NCI-H460 (cell line): ENCODE measurements at regions not wholly inside any gene's neighbourhood (a gene's known extent, or its start where the extent isn't known, plus 50 kb on each side); places are given as distances from the start of the nearest gene placed in this dataset.
A peak's percentile ranks its signal among the peaks of the same experiment; 100 is the strongest.
"Not testable (repeated sequence)": the region's sequence is repeated elsewhere in the genome, so short reads cannot be mapped to it uniquely, and the experiment has no call there.

ENCODE experiments used
- DNase-seq: peaks from one replicate; pipeline ENCODE4 v3.0.0-alpha.2; 2016; ENCODE audit warnings: low read depth; ENCODE audit errors: extremely low read depth

DNA sequence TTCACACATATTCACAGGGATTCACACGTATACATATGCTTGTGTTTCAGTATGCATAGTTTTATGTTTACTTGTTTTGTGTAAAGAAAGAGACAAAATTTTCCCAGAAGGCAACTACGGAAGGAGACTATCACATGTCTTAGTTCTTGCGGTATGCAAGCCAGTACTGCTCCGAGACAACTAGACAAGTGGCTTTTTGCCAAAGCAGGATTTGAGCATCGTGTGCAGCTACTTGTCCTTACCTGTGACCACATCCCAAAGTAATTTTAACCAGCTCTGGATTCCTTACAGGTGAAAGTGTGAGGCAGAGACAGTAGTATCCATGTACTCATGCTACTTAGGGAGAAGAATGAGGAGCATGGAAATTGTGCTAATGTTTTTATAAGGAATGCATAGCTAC is 591.4 kb upstream of the NR2F2 start:
- no peak for DNase-seq

- no peak for DNase-seq
Measured at GRCh38 chr15:95741830-95742229, 588.7 kb upstream of the NR2F2 start.

- DNase-seq, result no peak
Measured at GRCh38 chr15:95742256-95742655, 588.2 kb upstream of the NR2F2 start.

GRCh38 chr15:95742836-95743235 is 587.7 kb upstream of the NR2F2 start:
- DNase-seq, result no peak

DNA sequence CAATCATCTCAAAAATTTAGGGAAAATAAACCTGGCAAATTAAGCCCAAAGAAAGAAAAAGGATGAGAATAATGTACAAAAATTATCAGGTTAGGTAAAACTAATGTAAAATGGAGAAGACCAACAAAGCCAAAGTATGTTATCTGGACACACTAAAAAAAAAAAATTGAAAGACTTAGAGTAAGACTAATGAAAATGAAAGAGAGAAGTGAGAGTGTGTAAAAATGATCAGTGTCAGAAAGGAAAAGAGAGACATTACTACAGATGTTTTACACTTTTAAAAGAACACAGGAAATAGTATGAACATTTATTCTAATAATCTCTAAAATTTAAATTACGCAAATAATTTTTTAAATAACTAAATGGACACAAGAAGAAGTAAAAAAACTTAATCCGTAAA is 573.3 kb upstream of the NR2F2 start:
- no peak for DNase-seq

GRCh38 chr15:95758451-95758850 is 572.0 kb upstream of the NR2F2 start:
- DNase-seq, result no peak

GRCh38 chr15:95758851-95759250 is 571.6 kb upstream of the NR2F2 start:
- DNase-seq, result no peak

GRCh38 chr15:95760508-95760907 is 570.0 kb upstream of the NR2F2 start:
- DNase-seq, result peak; percentile 23

DNA sequence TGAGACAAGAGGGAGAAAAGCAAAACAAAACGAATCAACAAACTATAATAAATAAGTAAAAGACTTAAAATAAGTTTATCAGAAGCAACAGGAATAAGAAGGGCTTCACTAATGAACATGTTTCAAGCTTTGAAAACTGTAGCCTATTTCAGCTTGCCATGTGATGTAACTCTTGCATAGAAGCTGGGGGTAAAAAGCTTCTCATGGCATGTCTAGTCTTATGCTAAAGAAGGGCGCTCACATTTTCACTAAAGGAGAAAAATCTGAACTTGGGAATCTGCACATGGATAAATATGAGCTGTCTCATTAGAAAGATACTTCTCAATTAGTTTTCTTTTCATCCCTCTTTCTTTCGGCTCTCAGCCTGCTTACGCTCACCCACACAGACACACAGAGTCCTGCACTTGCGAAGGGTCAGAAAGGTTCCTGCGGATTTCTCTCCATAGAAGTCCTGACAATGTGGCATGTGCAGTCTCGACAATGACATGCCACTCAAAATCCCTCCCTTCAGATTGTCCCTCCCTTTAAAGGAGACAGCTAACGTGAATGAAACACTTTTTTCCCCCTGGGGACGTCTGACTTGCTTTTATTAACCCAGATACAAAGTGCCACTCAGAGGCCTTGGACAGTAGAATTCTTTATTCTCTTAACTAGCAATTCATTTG is 568.9 kb upstream of the NR2F2 start:
- no peak for DNase-seq

DNA sequence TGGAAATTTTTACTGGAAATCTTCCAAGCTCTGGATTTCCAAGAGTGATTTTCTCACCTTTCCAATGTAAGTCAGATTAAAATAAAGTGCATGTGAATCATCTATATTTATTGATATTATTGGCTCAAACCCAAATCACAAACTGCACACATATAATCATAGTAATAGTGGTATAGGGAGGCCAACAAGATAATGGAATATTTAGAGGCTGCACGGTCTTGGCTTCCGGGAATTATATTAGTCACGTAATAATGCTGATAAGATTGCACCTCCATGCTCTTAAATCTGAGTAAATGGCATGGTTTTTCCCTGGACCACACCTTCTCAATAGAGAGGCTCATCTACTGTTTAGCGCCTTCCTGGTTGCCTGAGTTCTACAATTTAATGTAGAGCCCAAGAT is 567.1 kb upstream of the NR2F2 start:
- no peak for DNase-seq

DNA sequence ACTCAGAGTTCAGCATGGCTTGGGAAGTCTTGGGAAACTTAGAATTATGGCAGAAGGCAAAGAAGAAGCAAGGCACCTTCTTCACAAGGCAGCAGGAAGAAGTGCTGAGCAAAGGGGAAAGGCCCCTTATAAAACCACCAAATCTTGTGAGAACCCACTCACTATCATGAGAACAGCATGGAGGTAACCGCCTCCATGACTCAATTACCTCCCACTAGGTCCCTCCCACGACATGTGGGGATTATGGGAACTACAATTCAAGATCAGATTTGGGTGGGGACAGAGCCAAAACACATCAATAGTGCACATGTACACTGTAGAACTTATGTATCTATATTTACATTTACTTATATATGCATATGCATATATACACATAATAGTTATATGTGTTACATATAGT is 565.3 kb upstream of the NR2F2 start:
- no peak for DNase-seq

GRCh38 chr15:95770196-95770595 is 560.3 kb upstream of the NR2F2 start:
- no peak for DNase-seq

GRCh38 chr15:95772982-95773381 is 557.5 kb upstream of the NR2F2 start:
- no peak for DNase-seq

DNA sequence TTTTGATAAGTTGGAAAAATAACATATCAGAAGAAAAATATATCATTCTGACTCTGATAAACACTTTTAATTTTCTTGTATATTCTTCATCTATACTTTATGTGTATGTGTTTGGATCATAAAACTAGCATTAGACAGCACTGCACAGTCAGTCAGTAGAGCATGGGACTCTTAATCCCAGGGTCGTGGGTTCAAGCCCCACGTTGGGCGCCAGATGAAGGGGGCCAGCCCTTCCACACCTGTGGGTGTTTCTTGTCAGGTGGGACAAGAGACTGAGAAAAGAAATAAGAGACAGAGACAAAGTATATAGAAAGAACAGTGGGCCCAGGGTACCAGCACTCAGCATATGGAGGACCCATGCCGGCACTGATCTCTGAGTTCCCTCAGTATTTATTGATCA is 546.0 kb upstream of the NR2F2 start:
- DNase-seq, result no peak

GRCh38 chr15:95785276-95785675 is 545.2 kb upstream of the NR2F2 start:
- not testable (repeated sequence) for DNase-seq

GRCh38 chr15:95793231-95793630 is 537.3 kb upstream of the NR2F2 start:
- no peak for DNase-seq

GRCh38 chr15:95795386-95795785 is 535.1 kb upstream of the NR2F2 start:
- no peak for DNase-seq

DNA sequence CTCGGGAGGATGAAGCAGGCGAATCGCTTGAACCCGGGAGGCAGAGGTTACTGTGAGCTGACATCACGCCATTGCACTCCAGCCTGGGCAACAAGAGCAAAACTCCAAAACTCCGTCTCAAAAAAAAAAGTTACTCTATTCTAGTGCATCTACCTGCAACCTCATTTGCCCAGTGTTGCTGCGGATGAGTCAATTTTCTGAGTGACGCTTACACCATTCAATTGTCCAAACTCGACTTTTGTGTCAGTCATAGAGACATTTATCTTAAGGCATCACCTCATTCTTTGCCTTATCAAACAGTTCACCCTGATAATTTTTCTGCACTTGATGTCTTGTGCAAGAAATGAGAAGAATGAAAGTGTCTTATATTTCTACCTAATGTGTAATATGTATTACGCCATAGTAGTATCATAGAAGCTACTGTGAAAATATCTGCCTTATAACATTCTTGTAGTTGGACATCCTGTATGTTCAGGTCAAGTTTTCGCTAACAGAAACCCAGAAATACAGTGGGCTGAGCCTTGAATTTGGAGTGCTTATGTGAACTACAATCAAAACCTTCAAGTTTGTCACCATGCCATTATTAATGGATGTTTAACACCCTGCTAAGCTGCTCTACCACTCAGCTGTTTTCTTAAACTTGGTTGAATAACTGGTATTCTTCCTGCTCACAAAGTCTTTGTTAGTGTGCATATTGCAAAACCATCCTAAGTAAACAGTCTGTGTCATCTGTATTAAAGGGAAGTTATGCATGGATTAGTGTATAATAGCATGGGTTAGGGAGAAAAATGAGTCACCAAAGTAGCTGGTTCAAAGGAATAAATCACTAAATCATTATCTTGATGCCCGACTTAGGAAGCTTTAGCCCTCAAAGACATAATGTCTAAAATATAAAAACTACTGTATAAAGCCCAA is 531.0 kb upstream of the NR2F2 start:
- DNase-seq, result peak; percentile 42

DNA sequence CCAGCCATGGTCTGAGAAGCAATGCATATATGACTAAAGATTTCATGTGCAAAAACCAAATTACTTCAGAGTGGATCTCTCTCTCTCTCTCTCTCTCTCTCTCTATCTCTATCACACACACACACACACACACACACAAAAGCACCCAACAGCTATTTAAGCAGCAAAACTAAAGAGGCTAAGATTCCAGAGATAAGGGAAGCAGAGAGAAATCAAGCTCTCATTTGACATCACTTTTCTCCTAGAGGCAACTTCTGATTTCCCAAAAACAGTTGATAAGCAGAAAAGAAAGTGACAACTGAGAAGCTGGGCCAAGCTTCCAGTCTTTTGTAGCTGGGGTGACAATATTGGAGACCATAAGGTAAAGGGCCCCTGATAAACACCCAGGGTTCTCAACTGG is 526.0 kb upstream of the NR2F2 start:
- no peak for DNase-seq

DNA sequence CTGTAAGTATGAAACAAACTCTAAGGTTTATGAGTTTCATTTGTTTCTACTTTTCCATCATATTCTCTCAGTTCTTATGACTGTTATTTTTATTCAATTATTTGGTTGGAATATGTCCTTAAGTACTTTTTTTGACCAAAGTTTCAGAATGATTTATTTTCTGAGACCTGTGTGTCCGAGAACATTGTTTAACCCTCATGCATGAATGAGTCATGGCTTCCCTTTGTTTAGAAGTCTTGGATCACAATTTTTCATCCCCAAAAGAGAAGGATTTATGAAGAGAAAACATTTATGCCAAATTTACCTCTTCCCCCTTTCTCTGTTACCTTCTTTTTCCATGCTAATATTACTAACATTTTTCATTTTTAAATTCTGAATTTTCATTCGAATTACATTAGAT is 518.0 kb upstream of the NR2F2 start:
- no peak for DNase-seq

DNA sequence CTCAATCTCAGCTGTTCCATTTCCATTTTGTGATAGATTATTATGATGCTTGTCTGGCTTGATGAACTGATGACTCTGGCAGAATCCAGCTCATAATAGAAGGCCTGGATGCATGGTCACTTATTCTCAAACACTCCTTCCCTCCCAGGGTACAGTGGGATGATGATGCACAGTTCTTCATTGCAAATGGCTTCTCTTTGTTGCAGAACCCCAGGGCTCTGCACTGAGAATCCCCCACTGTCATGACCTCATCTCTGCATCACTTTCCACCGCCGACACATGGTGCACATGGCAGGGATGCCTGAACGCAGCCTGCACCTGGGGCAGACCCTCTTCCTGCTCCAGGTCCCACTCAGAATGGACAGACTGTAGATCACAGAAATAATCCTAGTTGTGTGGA is 515.6 kb upstream of the NR2F2 start:
- DNase-seq, result no peak

DNA sequence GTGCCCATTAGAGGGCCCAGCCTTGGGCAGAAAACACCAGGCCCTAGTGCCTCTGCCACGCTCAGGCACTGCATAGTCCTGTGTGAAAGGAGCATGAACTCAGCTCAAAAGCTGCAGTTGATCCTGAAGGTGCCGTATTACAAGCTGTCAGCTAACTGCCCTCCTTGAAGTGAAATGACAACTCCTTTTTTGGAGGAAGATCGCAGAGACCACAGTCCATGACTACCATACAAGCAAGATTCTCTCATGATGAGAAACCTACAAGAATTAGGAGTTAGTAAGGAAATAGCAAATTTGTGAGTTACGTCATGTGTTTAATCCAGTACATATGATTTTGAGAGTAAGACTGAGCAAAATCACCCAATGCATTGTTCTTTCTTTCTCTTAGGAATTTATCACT is 513.9 kb upstream of the NR2F2 start:
- no peak for DNase-seq
